ENCODE measurements at regions not wholly inside any gene's neighbourhood (a gene's known extent, or its start where the extent isn't known, plus 50 kb on each side); places are given as distances from the start of the nearest gene placed in this dataset.

- CTCF ChIA-PET: no interaction called here
Measured at GRCh38 chr7:115102738-115103137, 180.8 kb downstream of the MDFIC start.

More at GRCh38 chr7:115102738-115103137, 180.8 kb downstream of the MDFIC start:
- no peak overlapping the region for H2BK120ac ChIP-seq (ENCODE audit: low read depth, low read length)
- H3K27ac ChIP-seq (ENCODE audit: insufficient read depth, low read length): no peak overlapping the region
- no peak overlapping the region for H2BK5ac ChIP-seq (ENCODE audit: low read depth, low read length, poor library complexity, severe bottlenecking)
- H4K5ac ChIP-seq (ENCODE audit: low read depth, low read length): no peak overlapping the region
- no peaks in the 10 kb centered on the region for H3K9me1 ChIP-seq (ENCODE audit: insufficient read depth, low read length)
- H3K27me3 ChIP-seq (ENCODE audit: control insufficient read depth, insufficient read depth, low read length): no peaks in the 10 kb centered on the region
- H3K4me2 ChIP-seq (ENCODE audit: low read depth, low read length): no peak overlapping the region
- DNase-seq: no peak
- H3K4me3 ChIP-seq (ENCODE audit: insufficient read depth, low read depth, low read length): no peak overlapping the region
- H2AFZ ChIP-seq (replicated peaks; ENCODE audit: low read length, poor library complexity): no peak overlapping the region
- no peak overlapping the region for H4K91ac ChIP-seq (ENCODE audit: insufficient read depth, low read depth, low read length)
- H2BK20ac ChIP-seq (ENCODE audit: low read depth, low read length): peak overlapping the region; percentile 11; the same call in 1 of the 2 replicates
- in situ Hi-C loops (cut with MboI; ENCODE audit: low sequenced_read_pairs) (no loop called here), dilution Hi-C loops (cut with HindIII; ENCODE audit: low sequenced_read_pairs, unreplicated experiment) (no loop called here), intact Hi-C loops (cut with micrococcal nuclease) (no loop called here)
- no peak overlapping the region for H3K56ac ChIP-seq (ENCODE audit: extremely low read depth, insufficient read depth, low read length)
- no peaks in the 10 kb centered on the region for H3K9me3 ChIP-seq (ENCODE audit: control insufficient read depth, insufficient read depth, low read length)
- no peaks in the 10 kb centered on the region for H3K79me1 ChIP-seq (ENCODE audit: low read depth in 1 of 2, low read length in 2 of 2)
- WGBS, 2 experiments (ENCODE audit: extremely low coverage in 2 of 2, insufficient read length in 1 of 2): no CpG with 5 or more reads among the region's 2 CpGs
- POLR2A ChIA-PET (ENCODE audit: unreplicated experiment): no interaction called here
- no peak overlapping the region for H3K4ac ChIP-seq (ENCODE audit: low read depth, low read length)
- no peak overlapping the region for H4K8ac ChIP-seq (ENCODE audit: low read depth in 2 of 2, low read length in 2 of 2)
- H3K9ac ChIP-seq (ENCODE audit: low read depth, low read length): no peak overlapping the region
- no peak overlapping the region for H2BK15ac ChIP-seq (ENCODE audit: low read depth, low read length)
- BruUV-seq (replicated peaks): no TSS peak
- no peak overlapping the region for H3K23ac ChIP-seq (ENCODE audit: low read depth, low read length)
- no peak for ATAC-seq (ENCODE audit: low read depth)
- TF ChIP-seq RFX5 (IDR thresholded peaks at IDR 0.05; ENCODE audit: low read depth, low read length) (no peak), CHD1 (IDR thresholded peaks at IDR 0.05; ENCODE audit: low read depth, low read length) (no peak), MXI1 (IDR thresholded peaks at IDR 0.05; ENCODE audit: borderline replicate concordance, low read depth, low read length) (no peak), MAZ (IDR thresholded peaks at IDR 0.05; ENCODE audit: borderline replicate concordance, low read depth, low read length) (no peak), FOS (IDR thresholded peaks at IDR 0.05; ENCODE audit: low read depth, low read length) (no peak), RAD21 (IDR thresholded peaks at IDR 0.05; ENCODE audit: low read length) (no peak), BHLHE40 (IDR thresholded peaks at IDR 0.05; ENCODE audit: low read depth, low read length) (no peak), ELK1 (IDR thresholded peaks at IDR 0.05; ENCODE audit: borderline replicate concordance, low read depth, low read length) (no peak), CTCF (conservative IDR thresholded peaks at IDR 0.05; ENCODE audit: low read depth, low read length) (no peak), CEBPB (IDR thresholded peaks at IDR 0.05; ENCODE audit: low read depth, low read length) (no peak), NFE2L2 (IDR thresholded peaks at IDR 0.05; ENCODE audit: low read depth, low read length) (no peak), USF2 (IDR thresholded peaks at IDR 0.05; ENCODE audit: low read depth, low read length) (no peak), MAFK (IDR thresholded peaks at IDR 0.05; ENCODE audit: low read depth, low read length) (no peak), RCOR1 (IDR thresholded peaks at IDR 0.05; ENCODE audit: insufficient replicate concordance, low read length) (no peak), SMC3 (IDR thresholded peaks at IDR 0.05; ENCODE audit: low read depth, low read length) (no peak), POLR2A (IDR thresholded peaks at IDR 0.05; ENCODE audit: low read depth, low read length) (no peak)
- no peaks in the 10 kb centered on the region for H3K36me3 ChIP-seq (ENCODE audit: control insufficient read depth, insufficient read depth, low read length)
- no peak overlapping the region for H2AK5ac ChIP-seq (ENCODE audit: low read depth, low read length)
- H3K4me1 ChIP-seq (ENCODE audit: control insufficient read depth, insufficient read depth, low read length): peaks cover 2% of the 10 kb centered on the region
- H2AK9ac ChIP-seq (replicated peaks; ENCODE audit: low read depth, low read length, poor library complexity): no peak overlapping the region
- no peak overlapping the region for H3K14ac ChIP-seq (replicated peaks; ENCODE audit: low read depth, low read length)
- no peak overlapping the region for H3K18ac ChIP-seq (ENCODE audit: low read depth, low read length)
- no peaks in the 10 kb centered on the region for H4K20me1 ChIP-seq (ENCODE audit: insufficient read depth, low read length)
